ENCODE measurements at regions not wholly inside any gene's neighbourhood (a gene's known extent, or its start where the extent isn't known, plus 50 kb on each side); places are given as distances from the start of the nearest gene placed in this dataset.
"Not testable (repeated sequence)": the region's sequence is repeated elsewhere in the genome, so short reads cannot be mapped to it uniquely, and the experiment has no call there.

- TF ChIP-seq CTCF, EZH2phosphoT487 (IDR thresholded peaks at IDR 0.05; ENCODE audit: low read length): not testable (repeated sequence)
These were observed 756.9 kb upstream of the ADGRB3 start for GRCh38 chr6:67878216-67878615.
